ENCODE measurements at regions not wholly inside any gene's neighbourhood (a gene's known extent, or its start where the extent isn't known, plus 50 kb on each side); places are given as distances from the start of the nearest gene placed in this dataset.

DNA sequence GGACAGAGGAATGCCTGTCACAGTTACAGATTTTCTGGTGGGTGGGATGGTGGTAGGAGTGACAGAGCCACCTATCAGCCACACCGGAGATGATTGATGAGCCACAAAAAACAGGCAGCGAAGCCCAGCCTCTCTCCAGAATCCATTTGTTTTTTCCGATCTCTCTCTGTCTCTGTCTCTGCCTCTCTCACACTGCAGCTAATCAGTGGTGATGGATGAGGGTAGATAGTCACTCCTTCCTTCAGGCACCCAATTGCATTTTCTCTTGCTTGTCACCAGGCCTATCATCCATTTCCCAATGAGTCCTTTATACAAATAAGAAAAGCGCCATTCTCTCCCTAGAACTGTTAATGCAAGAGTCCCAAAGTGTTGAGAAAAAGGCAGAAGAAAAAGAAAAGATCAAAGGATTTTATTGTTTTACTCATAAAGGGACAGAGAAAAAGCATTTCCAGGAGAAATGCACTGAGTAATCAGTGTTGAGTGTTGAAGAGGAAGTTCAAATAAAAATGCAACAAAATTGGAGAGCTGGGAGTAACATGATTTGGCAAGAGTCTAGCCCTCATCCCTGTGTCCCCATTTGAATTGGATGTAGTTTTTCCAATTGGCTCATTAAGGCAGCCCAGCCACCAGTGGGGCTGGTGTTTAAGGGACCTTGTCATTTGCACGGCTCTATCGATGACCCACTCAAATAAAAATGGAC is 1089.3 kb downstream of the TUSC7 start:
- H3K4me2 ChIP-seq (ENCODE audit: insufficient read depth, low read length): no peak overlapping the region
- H3K36me3 ChIP-seq (ENCODE audit: control insufficient read depth, insufficient read depth, low read length): no peaks in the 10 kb centered on the region
- intact Hi-C loops (cut with micrococcal nuclease): no loop called here
- DNase-seq (ENCODE audit: extremely low read depth in 1 of 4, low spot score in 3 of 4) (no peak), ATAC-seq (no peak), FAIRE-seq (no peak)
- no peaks in the 10 kb centered on the region for H3K9me3 ChIP-seq (replicated peaks; ENCODE audit: control insufficient read depth, insufficient read depth, low read depth, low read length)
- in situ Hi-C loops (cut with MboI): no loop called here
- H3K4me3 ChIP-seq: no peak overlapping the region
- no peaks in the 10 kb centered on the region for H3K27me3 ChIP-seq (ENCODE audit: control insufficient read depth in 2 of 2, insufficient read depth in 2 of 2, low read length in 2 of 2)
- no peak overlapping the region for H3K27ac ChIP-seq (ENCODE audit: extremely low read depth, low read depth, low read length)
- H3K9me1 ChIP-seq (ENCODE audit: control insufficient read depth, insufficient read depth, low read length): no peaks in the 10 kb centered on the region
- H2AFZ ChIP-seq (ENCODE audit: low read depth, low read length): no peak overlapping the region
- BruUV-seq (replicated peaks): no TSS peak
- CTCF ChIA-PET (ENCODE audit: low intra/inter-chr PET ratio): no interaction called here
- no peaks in the 10 kb centered on the region for H4K20me1 ChIP-seq (replicated peaks; ENCODE audit: control insufficient read depth, insufficient read depth, low read length)
- no peaks in the 10 kb centered on the region for H3K79me2 ChIP-seq (ENCODE audit: control insufficient read depth, insufficient read depth, low read length)
- POLR2A ChIA-PET: no interaction called here
- H3K9ac ChIP-seq (ENCODE audit: insufficient read depth in 1 of 2, low read depth in 2 of 2, low read length in 2 of 2): no peak overlapping the region
- WGBS (ENCODE audit: insufficient coverage, low coverage, missing lambda C conversion rate): 0% methylated on average over 6 of the region's 6 CpGs
- H3K4me1 ChIP-seq (replicated peaks in 1 of 2; ENCODE audit: control insufficient read depth in 2 of 2, insufficient read depth in 2 of 2, low read length in 2 of 2): no peaks in the 10 kb centered on the region
- TF ChIP-seq HDAC1 (IDR thresholded peaks at IDR 0.05) (no peak), TCFL5 (CRISPR knock-in tag; conservative IDR thresholded peaks at IDR 0.05) (no peak), ZKSCAN8 (CRISPR knock-in tag; IDR thresholded peaks at IDR 0.05) (no peak), SMAD3 (CRISPR knock-in tag; conservative IDR thresholded peaks at IDR 0.05) (no peak), FOXJ2 (tag; IDR thresholded peaks at IDR 0.05) (no peak), ARID1B (IDR thresholded peaks at IDR 0.05) (no peak)
- TF ChIP-seq, protein P1, sequence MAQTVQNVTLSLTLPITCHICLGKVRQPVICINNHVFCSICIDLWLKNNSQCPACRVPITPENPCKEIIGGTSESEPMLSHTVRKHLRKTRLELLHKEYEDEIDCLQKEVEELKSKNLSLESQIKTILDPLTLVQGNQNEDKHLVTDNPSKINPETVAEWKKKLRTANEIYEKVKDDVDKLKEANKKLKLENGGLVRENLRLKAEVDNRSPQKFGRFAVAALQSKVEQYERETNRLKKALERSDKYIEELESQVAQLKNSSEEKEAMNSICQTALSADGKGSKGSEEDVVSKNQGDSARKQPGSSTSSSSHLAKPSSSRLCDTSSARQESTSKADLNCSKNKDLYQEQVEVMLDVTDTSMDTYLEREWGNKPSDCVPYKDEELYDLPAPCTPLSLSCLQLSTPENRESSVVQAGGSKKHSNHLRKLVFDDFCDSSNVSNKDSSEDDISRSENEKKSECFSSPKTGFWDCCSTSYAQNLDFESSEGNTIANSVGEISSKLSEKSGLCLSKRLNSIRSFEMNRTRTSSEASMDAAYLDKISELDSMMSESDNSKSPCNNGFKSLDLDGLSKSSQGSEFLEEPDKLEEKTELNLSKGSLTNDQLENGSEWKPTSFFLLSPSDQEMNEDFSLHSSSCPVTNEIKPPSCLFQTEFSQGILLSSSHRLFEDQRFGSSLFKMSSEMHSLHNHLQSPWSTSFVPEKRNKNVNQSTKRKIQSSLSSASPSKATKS (CRISPR knock-in tag; IDR thresholded peaks at IDR 0.05): no peak
- TF ChIP-seq, protein P2, sequence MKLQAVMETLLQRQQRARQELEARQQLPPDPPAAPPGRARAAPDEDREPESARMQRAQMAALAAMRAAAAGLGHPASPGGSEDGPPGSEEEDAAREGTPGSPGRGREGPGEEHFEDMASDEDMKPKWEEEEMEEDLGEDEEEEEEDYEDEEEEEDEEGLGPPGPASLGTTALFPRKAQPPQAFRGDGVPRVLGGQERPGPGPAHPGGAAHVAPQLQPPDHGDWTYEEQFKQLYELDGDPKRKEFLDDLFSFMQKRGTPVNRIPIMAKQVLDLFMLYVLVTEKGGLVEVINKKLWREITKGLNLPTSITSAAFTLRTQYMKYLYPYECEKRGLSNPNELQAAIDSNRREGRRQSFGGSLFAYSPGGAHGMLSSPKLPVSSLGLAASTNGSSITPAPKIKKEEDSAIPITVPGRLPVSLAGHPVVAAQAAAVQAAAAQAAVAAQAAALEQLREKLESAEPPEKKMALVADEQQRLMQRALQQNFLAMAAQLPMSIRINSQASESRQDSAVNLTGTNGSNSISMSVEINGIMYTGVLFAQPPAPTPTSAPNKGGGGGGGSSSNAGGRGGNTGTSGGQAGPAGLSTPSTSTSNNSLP (IDR thresholded peaks at IDR 0.05; ENCODE audit: borderline replicate concordance, low read depth, low read length): no peak

Data from K562 (cell line).